ENCODE measurements at regions not wholly inside any gene's neighbourhood (a gene's known extent, or its start where the extent isn't known, plus 50 kb on each side); places are given as distances from the start of the nearest gene placed in this dataset.

DNA sequence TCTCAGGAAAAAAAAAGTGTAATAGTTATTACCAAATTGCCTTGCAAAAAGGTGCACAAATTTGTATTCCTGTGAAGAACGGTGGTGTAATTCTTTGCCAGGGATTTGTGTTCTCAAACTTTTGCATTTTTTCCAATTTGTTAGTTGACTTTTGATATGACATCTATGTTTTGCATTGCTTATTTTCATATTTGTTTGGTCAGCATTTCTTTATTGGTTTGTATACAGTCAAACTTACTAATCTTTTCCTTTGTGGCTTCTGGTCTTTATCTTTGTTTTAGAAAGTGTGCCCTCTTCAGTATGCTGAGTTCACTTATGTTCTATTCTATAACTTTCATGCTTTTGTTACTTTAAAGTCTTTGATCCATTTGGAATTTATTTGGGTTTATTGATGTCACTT, 226.2 kb upstream of the ZFHX3 start:
- in situ Hi-C loops (cut with MboI; ENCODE audit: low pct_unique_long_range_greater_than_20kb, low sequenced_read_pairs, unreplicated experiment): no loop called here
- TF ChIP-seq, protein P1, sequence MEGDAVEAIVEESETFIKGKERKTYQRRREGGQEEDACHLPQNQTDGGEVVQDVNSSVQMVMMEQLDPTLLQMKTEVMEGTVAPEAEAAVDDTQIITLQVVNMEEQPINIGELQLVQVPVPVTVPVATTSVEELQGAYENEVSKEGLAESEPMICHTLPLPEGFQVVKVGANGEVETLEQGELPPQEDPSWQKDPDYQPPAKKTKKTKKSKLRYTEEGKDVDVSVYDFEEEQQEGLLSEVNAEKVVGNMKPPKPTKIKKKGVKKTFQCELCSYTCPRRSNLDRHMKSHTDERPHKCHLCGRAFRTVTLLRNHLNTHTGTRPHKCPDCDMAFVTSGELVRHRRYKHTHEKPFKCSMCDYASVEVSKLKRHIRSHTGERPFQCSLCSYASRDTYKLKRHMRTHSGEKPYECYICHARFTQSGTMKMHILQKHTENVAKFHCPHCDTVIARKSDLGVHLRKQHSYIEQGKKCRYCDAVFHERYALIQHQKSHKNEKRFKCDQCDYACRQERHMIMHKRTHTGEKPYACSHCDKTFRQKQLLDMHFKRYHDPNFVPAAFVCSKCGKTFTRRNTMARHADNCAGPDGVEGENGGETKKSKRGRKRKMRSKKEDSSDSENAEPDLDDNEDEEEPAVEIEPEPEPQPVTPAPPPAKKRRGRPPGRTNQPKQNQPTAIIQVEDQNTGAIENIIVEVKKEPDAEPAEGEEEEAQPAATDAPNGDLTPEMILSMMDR (IDR thresholded peaks at IDR 0.05; ENCODE audit: extremely low read depth, insufficient read depth, missing control alignments): no peak
- no peak for DNase-seq (ENCODE audit: low spot score)

- TF ChIP-seq, protein P1 (IDR thresholded peaks at IDR 0.05; ENCODE audit: extremely low read depth, insufficient read depth, missing control alignments): no peak
- in situ Hi-C loops (cut with MboI; ENCODE audit: low pct_unique_long_range_greater_than_20kb, low sequenced_read_pairs, unreplicated experiment): no loop called here
- DNase-seq (ENCODE audit: low spot score): no peak
These were observed 220.6 kb upstream of the ZFHX3 start for GRCh38 chr16:73268366-73268993.

DNA sequence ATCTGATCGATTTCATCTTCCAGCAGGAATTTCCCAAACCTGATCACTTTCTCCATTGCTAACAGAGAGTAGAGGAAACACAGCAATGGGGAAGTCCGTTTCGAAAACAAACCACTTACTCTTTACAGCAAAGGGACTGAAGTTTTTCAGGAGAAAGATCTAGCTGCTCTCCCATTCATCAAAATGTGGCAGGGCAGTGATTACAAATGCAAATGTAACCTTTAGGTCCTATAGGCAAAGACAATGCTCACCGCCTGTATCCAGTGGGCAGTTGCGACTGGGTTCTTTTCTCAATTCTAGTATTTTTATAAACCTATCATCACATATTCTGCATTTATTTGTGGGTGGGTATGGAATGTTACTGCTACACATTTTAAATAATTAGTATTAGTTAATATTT, 218.0 kb upstream of the ZFHX3 start:
- in situ Hi-C loops (cut with MboI; ENCODE audit: low pct_unique_long_range_greater_than_20kb, low sequenced_read_pairs, unreplicated experiment): no loop called here
- DNase-seq (ENCODE audit: low spot score): no peak

GRCh38 chr16:73265124-73265837, 217.4 kb upstream of the ZFHX3 start:
- DNase-seq (ENCODE audit: low spot score): no peak
- in situ Hi-C loops (cut with MboI; ENCODE audit: low pct_unique_long_range_greater_than_20kb, low sequenced_read_pairs, unreplicated experiment): no loop called here
- TF ChIP-seq, protein P1 (IDR thresholded peaks at IDR 0.05; ENCODE audit: extremely low read depth, insufficient read depth, missing control alignments): no peak

More for the DNA sequence above, 218.0 kb upstream of the ZFHX3 start:
- TF ChIP-seq, protein P1 (IDR thresholded peaks at IDR 0.05; ENCODE audit: extremely low read depth, insufficient read depth, missing control alignments): no peak

GRCh38 chr16:73262931-73263330, 215.0 kb upstream of the ZFHX3 start:
- TF ChIP-seq, protein P1 (IDR thresholded peaks at IDR 0.05; ENCODE audit: extremely low read depth, insufficient read depth, missing control alignments): no peak
- in situ Hi-C loops (cut with MboI; ENCODE audit: low pct_unique_long_range_greater_than_20kb, low sequenced_read_pairs, unreplicated experiment): no loop called here
- DNase-seq (ENCODE audit: low spot score): no peak

GRCh38 chr16:73255031-73255430, 207.1 kb upstream of the ZFHX3 start:
- no peak for DNase-seq (ENCODE audit: low spot score)
- in situ Hi-C loops (cut with MboI; ENCODE audit: low pct_unique_long_range_greater_than_20kb, low sequenced_read_pairs, unreplicated experiment): no loop called here
- TF ChIP-seq, protein P1 (IDR thresholded peaks at IDR 0.05; ENCODE audit: extremely low read depth, insufficient read depth, missing control alignments): no peak

Data from GM13977 (cell line).